Activated CD8-positive, alpha-beta T cell treated with anti-CD3 and anti-CD28 coated beads, Interleukin-2, amount 10 ng/mL, durations not matched to agents 7 days and 5 days (primary cell): ENCODE measurements at regions not wholly inside any gene's neighbourhood (a gene's known extent, or its start where the extent isn't known, plus 50 kb on each side); places are given as distances from the start of the nearest gene placed in this dataset.

Experiments used
- ATAC-seq: fragments of 150-1000 bp; cut with Tn5 transposase; one replicate; pipeline ENCODE4 v1.10.0; 2021; ENCODE audit warnings: moderate library complexity
- CTCF ChIA-PET: fragments of 350-600 bp; sonication (Branson Sonifier 250); formaldehyde crosslinking; loops from one replicate; lab custom pipeline; 2021; ENCODE audit warnings: antibody characterized with exemption; lab: Charles Lee
- POLR2A ChIA-PET: fragments of 350-600 bp; sonication (Branson Sonifier 250); formaldehyde crosslinking; loops from one replicate; lab custom pipeline; 2021; ENCODE audit warnings: antibody characterized with exemption; lab: Charles Lee
- DNase-seq: peaks from one replicate; pipeline ENCODE4 v3.0.0-alpha.2; 2020
- H3K27ac Mint-ChIP-seq: one replicate; pipeline ENCODE4 v1.8.0; 2021; ENCODE audit warnings: mild to moderate bottlenecking, mixed read lengths
- H3K27me3 Mint-ChIP-seq: one replicate; pipeline ENCODE4 v1.8.0; 2021; ENCODE audit warnings: low read depth, mixed read lengths
- H3K36me3 Mint-ChIP-seq: one replicate; pipeline ENCODE4 v1.8.0; 2021; ENCODE audit warnings: low read depth, mixed read lengths
- H3K4me1 Mint-ChIP-seq: one replicate; pipeline ENCODE4 v1.8.0; 2021; ENCODE audit warnings: low read depth, mixed read lengths
- H3K4me3 Mint-ChIP-seq: one replicate; pipeline ENCODE4 v1.8.0; 2021; ENCODE audit warnings: mild to moderate bottlenecking, mixed read lengths
- H3K9me3 Mint-ChIP-seq: one replicate; pipeline ENCODE4 v1.8.0; 2022; ENCODE audit warnings: mixed read lengths; ENCODE audit not compliant: insufficient read depth

- H3K36me3 Mint-ChIP-seq: no peaks in the 10 kb centered on the region
- ATAC-seq (no peak), DNase-seq (no peak)
- peaks cover 16% of the 10 kb centered on the region for H3K27me3 Mint-ChIP-seq
- ChIA-PET CTCF (no interaction called here), POLR2A (no interaction called here)
- no peak overlapping the region for H3K27ac Mint-ChIP-seq
- no peaks in the 10 kb centered on the region for H3K4me1 Mint-ChIP-seq
- H3K4me3 Mint-ChIP-seq: no peak overlapping the region
- H3K9me3 Mint-ChIP-seq: no peaks in the 10 kb centered on the region
Measured at GRCh38 chr16:26525856-26526255, 540.9 kb upstream of the C16orf82 start.

- ATAC-seq: no peak
- Mint-ChIP-seq H3K36me3 (no peaks in the 10 kb centered on the region), H3K27me3 (peaks cover 13% of the 10 kb centered on the region), H3K27ac (no peak overlapping the region), H3K4me3 (no peak overlapping the region), H3K9me3 (no peaks in the 10 kb centered on the region), H3K4me1 (no peaks in the 10 kb centered on the region)
- no peak for DNase-seq
- ChIA-PET CTCF (no interaction called here), POLR2A (no interaction called here)
Measured at GRCh38 chr16:26526633-26527032, 540.1 kb upstream of the C16orf82 start.

GRCh38 chr16:26530584-26531289 is 536.0 kb upstream of the C16orf82 start:
- Mint-ChIP-seq H3K27me3 (peaks cover 22% of the 10 kb centered on the region), H3K27ac (no peak overlapping the region), H3K4me1 (no peaks in the 10 kb centered on the region), H3K36me3 (no peaks in the 10 kb centered on the region), H3K9me3 (no peaks in the 10 kb centered on the region), H3K4me3 (no peak overlapping the region)
- ChIA-PET CTCF (no interaction called here), POLR2A (no interaction called here)
- ATAC-seq: no peak
- no peak for DNase-seq

GRCh38 chr16:26531290-26531730 is 535.4 kb upstream of the C16orf82 start:
- no peaks in the 10 kb centered on the region for H3K36me3 Mint-ChIP-seq
- H3K9me3 Mint-ChIP-seq: no peaks in the 10 kb centered on the region
- POLR2A ChIA-PET: no interaction called here
- H3K27ac Mint-ChIP-seq: no peak overlapping the region
- DNase-seq (no peak), ATAC-seq (no peak)
- H3K27me3 Mint-ChIP-seq: peaks cover 19% of the 10 kb centered on the region
- CTCF ChIA-PET: no interaction called here
- H3K4me1 Mint-ChIP-seq: no peaks in the 10 kb centered on the region
- no peak overlapping the region for H3K4me3 Mint-ChIP-seq

- Mint-ChIP-seq H3K27me3 (peaks cover 21% of the 10 kb centered on the region), H3K27ac (no peak overlapping the region), H3K4me1 (no peaks in the 10 kb centered on the region), H3K36me3 (no peaks in the 10 kb centered on the region), H3K9me3 (no peaks in the 10 kb centered on the region), H3K4me3 (no peak overlapping the region)
- no peak for ATAC-seq
- ChIA-PET CTCF (no interaction called here), POLR2A (no interaction called here)
- no peak for DNase-seq
Measured at GRCh38 chr16:26532456-26532855, 534.3 kb upstream of the C16orf82 start.

- DNase-seq (no peak), ATAC-seq (no peak)
- Mint-ChIP-seq H3K27ac (no peak overlapping the region), H3K36me3 (no peaks in the 10 kb centered on the region), H3K27me3 (peaks cover 11% of the 10 kb centered on the region), H3K4me1 (no peaks in the 10 kb centered on the region), H3K4me3 (no peak overlapping the region), H3K9me3 (no peaks in the 10 kb centered on the region)
- POLR2A ChIA-PET: no interaction called here
- CTCF ChIA-PET: no interaction called here
Measured at GRCh38 chr16:26542198-26542597, 524.5 kb upstream of the C16orf82 start.

GRCh38 chr16:26546573-26546972 is 520.2 kb upstream of the C16orf82 start:
- H3K4me3 Mint-ChIP-seq: no peak overlapping the region
- H3K27me3 Mint-ChIP-seq: peaks cover 15% of the 10 kb centered on the region
- no peaks in the 10 kb centered on the region for H3K36me3 Mint-ChIP-seq
- H3K27ac Mint-ChIP-seq: no peak overlapping the region
- POLR2A ChIA-PET: no interaction called here
- H3K4me1 Mint-ChIP-seq: no peaks in the 10 kb centered on the region
- ATAC-seq (no peak), DNase-seq (no peak)
- CTCF ChIA-PET: no interaction called here
- H3K9me3 Mint-ChIP-seq: no peaks in the 10 kb centered on the region

- no peak overlapping the region for H3K27ac Mint-ChIP-seq
- H3K4me1 Mint-ChIP-seq: no peaks in the 10 kb centered on the region
- H3K27me3 Mint-ChIP-seq: peaks cover 19% of the 10 kb centered on the region
- POLR2A ChIA-PET: no interaction called here
- no peaks in the 10 kb centered on the region for H3K9me3 Mint-ChIP-seq
- no peaks in the 10 kb centered on the region for H3K36me3 Mint-ChIP-seq
- no peak overlapping the region for H3K4me3 Mint-ChIP-seq
- CTCF ChIA-PET: no interaction called here
- DNase-seq (no peak), ATAC-seq (no peak)
Measured at GRCh38 chr16:26547681-26548080, 519.0 kb upstream of the C16orf82 start.

- ATAC-seq (no peak), DNase-seq (no peak)
- H3K27me3 Mint-ChIP-seq: peaks cover 20% of the 10 kb centered on the region
- H3K4me1 Mint-ChIP-seq: no peaks in the 10 kb centered on the region
- no peak overlapping the region for H3K4me3 Mint-ChIP-seq
- ChIA-PET POLR2A (no interaction called here), CTCF (no interaction called here)
- no peaks in the 10 kb centered on the region for H3K36me3 Mint-ChIP-seq
- no peak overlapping the region for H3K27ac Mint-ChIP-seq
- no peaks in the 10 kb centered on the region for H3K9me3 Mint-ChIP-seq
Measured at GRCh38 chr16:26550111-26550610, 516.6 kb upstream of the C16orf82 start.

GRCh38 chr16:26554030-26554429 is 512.7 kb upstream of the C16orf82 start:
- no peak for DNase-seq
- Mint-ChIP-seq H3K4me3 (no peak overlapping the region), H3K27me3 (peaks cover 26% of the 10 kb centered on the region), H3K27ac (no peak overlapping the region), H3K36me3 (no peaks in the 10 kb centered on the region), H3K4me1 (no peaks in the 10 kb centered on the region), H3K9me3 (no peaks in the 10 kb centered on the region)
- ChIA-PET POLR2A (no interaction called here), CTCF (no interaction called here)
- no peak for ATAC-seq

GRCh38 chr16:26561303-26561702 is 505.4 kb upstream of the C16orf82 start:
- POLR2A ChIA-PET: no interaction called here
- Mint-ChIP-seq H3K9me3 (no peaks in the 10 kb centered on the region), H3K36me3 (no peaks in the 10 kb centered on the region), H3K4me1 (no peaks in the 10 kb centered on the region), H3K27me3 (peaks cover 42% of the 10 kb centered on the region), H3K27ac (no peak overlapping the region), H3K4me3 (no peak overlapping the region)
- DNase-seq: no peak
- no peak for ATAC-seq
- CTCF ChIA-PET: no interaction called here

GRCh38 chr16:26563018-26563417 is 503.7 kb upstream of the C16orf82 start:
- no peak overlapping the region for H3K27ac Mint-ChIP-seq
- no peaks in the 10 kb centered on the region for H3K4me1 Mint-ChIP-seq
- H3K4me3 Mint-ChIP-seq: no peak overlapping the region
- DNase-seq (no peak), ATAC-seq (no peak)
- H3K27me3 Mint-ChIP-seq: peaks cover 43% of the 10 kb centered on the region
- H3K9me3 Mint-ChIP-seq: no peaks in the 10 kb centered on the region
- ChIA-PET POLR2A (interaction anchor here (0.7 kb wide), 1 partner anchor 19 kb away, joined by 4 read pairs; no protein-coding TSS in a partner anchor), CTCF (no interaction called here)
- no peaks in the 10 kb centered on the region for H3K36me3 Mint-ChIP-seq

- Mint-ChIP-seq H3K27ac (no peak overlapping the region), H3K4me3 (no peak overlapping the region), H3K27me3 (peaks cover 36% of the 10 kb centered on the region), H3K4me1 (peaks cover 9% of the 10 kb centered on the region), H3K9me3 (no peaks in the 10 kb centered on the region), H3K36me3 (no peaks in the 10 kb centered on the region)
- DNase-seq (no peak), ATAC-seq (no peak)
- CTCF ChIA-PET: no interaction called here
- POLR2A ChIA-PET: no interaction called here
Measured at GRCh38 chr16:26567356-26567755, 499.4 kb upstream of the C16orf82 start.
